Colonic mucosa (tissue), 4 donors: ENCODE measurements at regions not wholly inside any gene's neighbourhood (a gene's known extent, or its start where the extent isn't known, plus 50 kb on each side); places are given as distances from the start of the nearest gene placed in this dataset.

Experiments used
- DNase-seq: peaks from one replicate; pipeline ENCODE4 v3.0.0-alpha.2; 2020
- H3K27ac ChIP-seq: fragments of 200-600 bp; one replicate; pipeline ENCODE4 v1.8.0; 2021
- H3K27me3 ChIP-seq: fragments of 200-600 bp; one replicate; pipeline ENCODE4 v1.8.0; 2021
- H3K36me3 ChIP-seq: fragments of 200-600 bp; one replicate; pipeline ENCODE4 v1.8.0; 2021
- H3K4me1 ChIP-seq: fragments of 200-600 bp; one replicate; pipeline ENCODE4 v1.8.0; 2021; ENCODE audit warnings: mild to moderate bottlenecking
- H3K4me3 ChIP-seq: fragments of 200-600 bp; one replicate; pipeline ENCODE4 v1.8.0; 2021
- H3K9ac ChIP-seq, 2 donors: one replicate each; pipeline ENCODE4 v1.7.0; 2013; ENCODE audit warnings: control low read depth in 2 of 2, low read depth in 2 of 2, low read length in 2 of 2
- H3K9me3 ChIP-seq: fragments of 200-600 bp; one replicate; pipeline ENCODE4 v1.8.0; 2021
- CTCF ChIP-seq: fragments of 200-600 bp; IDR thresholded peaks from one replicate; pipeline ENCODE4 v1.8.0; 2022; ENCODE audit warnings: antibody characterized with exemption, mild to moderate bottlenecking
- intact Hi-C: fragments of 100-400 bp; cut with DNase I; formaldehyde crosslinking; loops from one replicate; pipeline ENCODE4 v1.14.1; 2022
- donor health status: healthy.
- donor health status: DM: no; HTN: no; CAD: no.
- donor health status: DM: no; HTN: no; CAD: no.

- DNase-seq = no peak
- no peaks in the 10 kb centered on the region for H3K4me1 ChIP-seq
- no peak for TF ChIP-seq CTCF
- no peaks in the 10 kb centered on the region for H3K36me3 ChIP-seq
- no peaks in the 10 kb centered on the region for H3K9me3 ChIP-seq
- no peak overlapping the region for H3K9ac ChIP-seq
- H3K27me3 ChIP-seq = no peaks in the 10 kb centered on the region
- intact Hi-C loops = no loop called here
- no peak overlapping the region for H3K4me3 ChIP-seq
- no peak overlapping the region for H3K27ac ChIP-seq
Observed at GRCh38 chr7:46165276-46165675, 244.2 kb upstream of the IGFBP3 start.

DNA sequence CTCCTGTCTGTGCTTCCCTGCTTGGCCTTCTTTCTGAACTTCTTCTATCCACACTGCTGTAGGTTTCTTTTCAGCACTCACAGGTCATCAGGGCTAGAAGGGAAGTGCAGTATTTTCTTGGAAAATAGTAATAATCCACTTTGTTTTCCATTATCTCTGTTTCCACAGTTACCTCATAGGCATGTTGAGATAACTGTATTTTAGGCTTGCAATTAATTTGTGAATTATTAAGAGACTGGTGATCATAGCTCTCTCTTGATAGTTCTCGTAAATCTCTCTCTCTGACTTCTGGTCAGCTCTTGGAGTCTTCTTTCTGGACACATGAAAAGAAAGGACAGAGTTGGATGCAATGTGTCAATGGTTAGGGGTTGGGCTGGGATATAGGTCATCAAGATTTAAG is 243.6 kb upstream of the IGFBP3 start:
- no peaks in the 10 kb centered on the region for H3K27me3 ChIP-seq
- no peaks in the 10 kb centered on the region for H3K4me1 ChIP-seq
- TF ChIP-seq CTCF = no peak
- H3K9ac ChIP-seq = no peak overlapping the region
- H3K4me3 ChIP-seq = no peak overlapping the region
- no peaks in the 10 kb centered on the region for H3K9me3 ChIP-seq
- intact Hi-C loops = no loop called here
- no peaks in the 10 kb centered on the region for H3K36me3 ChIP-seq
- no peak overlapping the region for H3K27ac ChIP-seq
- no peak for DNase-seq

DNA sequence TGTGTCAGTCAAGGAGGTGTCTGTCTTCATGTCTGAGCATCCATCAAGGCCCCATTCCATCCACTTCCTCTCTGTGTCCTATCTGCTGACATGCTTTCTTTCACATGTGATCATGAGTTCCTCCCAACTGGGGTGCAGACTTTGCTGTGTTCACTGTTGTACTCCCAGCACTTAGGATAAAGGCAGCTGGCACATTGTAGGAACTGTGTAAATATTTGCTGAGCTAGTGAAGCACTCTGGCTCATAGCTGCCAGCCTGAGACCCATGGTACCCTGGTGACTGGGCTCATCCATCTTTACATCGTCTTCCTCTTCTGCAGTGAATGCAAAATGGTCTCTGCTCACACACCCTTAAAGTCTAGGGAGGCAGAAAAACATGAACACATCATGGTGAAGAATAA is 242.2 kb upstream of the IGFBP3 start:
- no peak for TF ChIP-seq CTCF
- no peaks in the 10 kb centered on the region for H3K9me3 ChIP-seq
- H3K27me3 ChIP-seq = no peaks in the 10 kb centered on the region
- no peak overlapping the region for H3K27ac ChIP-seq
- H3K4me3 ChIP-seq = no peak overlapping the region
- DNase-seq = no peak
- H3K4me1 ChIP-seq = no peaks in the 10 kb centered on the region
- intact Hi-C loops = no loop called here
- no peaks in the 10 kb centered on the region for H3K36me3 ChIP-seq
- no peak overlapping the region for H3K9ac ChIP-seq

- Histone ChIP-seq H3K4me3 (no peak overlapping the region), H3K9me3 (no peaks in the 10 kb centered on the region), H3K9ac (no peak overlapping the region), H3K27ac (no peak overlapping the region), H3K4me1 (no peaks in the 10 kb centered on the region), H3K27me3 (no peaks in the 10 kb centered on the region), H3K36me3 (no peaks in the 10 kb centered on the region)
- intact Hi-C loops = no loop called here
- TF ChIP-seq CTCF = no peak
- no peak for DNase-seq
Observed at GRCh38 chr7:46162609-46163008, 241.5 kb upstream of the IGFBP3 start.

DNA sequence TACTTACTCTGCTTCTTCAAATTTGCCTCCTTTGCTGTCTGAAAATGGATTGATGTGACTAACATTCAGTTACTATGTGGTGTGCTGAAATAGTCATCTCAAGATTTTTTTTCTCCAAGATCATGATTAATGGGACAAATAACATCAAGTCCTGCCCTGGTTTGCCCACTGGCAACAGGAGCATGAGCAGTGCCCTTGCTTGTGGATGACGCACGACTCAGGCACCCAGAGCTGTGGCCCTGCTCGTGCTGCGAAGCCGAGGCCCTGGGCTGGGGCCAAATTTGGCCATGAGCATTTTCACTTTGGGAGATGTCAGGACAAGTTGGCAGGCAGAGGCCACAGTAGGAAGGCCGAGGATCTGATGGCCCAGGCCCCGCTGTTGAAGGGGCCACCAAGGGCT is 239.8 kb upstream of the IGFBP3 start:
- Histone ChIP-seq H3K27ac (no peak overlapping the region), H3K4me1 (no peaks in the 10 kb centered on the region), H3K9ac (no peak overlapping the region), H3K9me3 (no peaks in the 10 kb centered on the region), H3K4me3 (no peak overlapping the region), H3K27me3 (no peaks in the 10 kb centered on the region), H3K36me3 (no peaks in the 10 kb centered on the region)
- intact Hi-C loops = no loop called here
- no peak for TF ChIP-seq CTCF
- DNase-seq = no peak

DNA sequence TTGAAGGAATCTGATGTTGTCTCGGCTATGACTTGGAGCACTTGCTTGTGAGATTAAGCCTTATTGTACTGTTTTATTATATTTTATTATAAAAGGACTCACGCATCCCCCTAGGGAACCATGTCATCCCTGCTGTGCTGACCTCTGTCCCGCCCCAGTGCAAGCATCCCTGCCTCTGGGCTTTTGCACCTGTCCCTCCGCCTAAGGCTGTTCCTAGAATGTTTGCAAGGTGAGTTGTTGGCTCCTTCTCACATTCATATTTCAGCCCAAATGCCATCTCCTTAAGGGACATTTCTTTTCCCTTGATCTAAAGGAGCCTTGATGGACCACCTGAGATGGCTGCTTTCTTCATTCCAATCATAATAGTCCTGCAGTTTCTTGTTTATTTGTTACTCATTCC is 236.9 kb upstream of the IGFBP3 start:
- intact Hi-C loops = no loop called here
- TF ChIP-seq CTCF = no peak

More for the DNA sequence above, 236.9 kb upstream of the IGFBP3 start:
- Histone ChIP-seq H3K9ac (no peak overlapping the region), H3K36me3 (no peaks in the 10 kb centered on the region), H3K4me3 (no peak overlapping the region), H3K27ac (no peak overlapping the region), H3K4me1 (no peaks in the 10 kb centered on the region), H3K9me3 (no peaks in the 10 kb centered on the region), H3K27me3 (no peaks in the 10 kb centered on the region)
- no peak for DNase-seq
